HS-27A (cell line): ENCODE measurements at regions not wholly inside any gene's neighbourhood (a gene's known extent, or its start where the extent isn't known, plus 50 kb on each side); places are given as distances from the start of the nearest gene placed in this dataset.

Experiments used
- DNase-seq: peaks from one replicate; pipeline ENCODE4 v3.0.0-alpha.2; 2012; ENCODE audit warnings: low read depth, missing footprints

DNA sequence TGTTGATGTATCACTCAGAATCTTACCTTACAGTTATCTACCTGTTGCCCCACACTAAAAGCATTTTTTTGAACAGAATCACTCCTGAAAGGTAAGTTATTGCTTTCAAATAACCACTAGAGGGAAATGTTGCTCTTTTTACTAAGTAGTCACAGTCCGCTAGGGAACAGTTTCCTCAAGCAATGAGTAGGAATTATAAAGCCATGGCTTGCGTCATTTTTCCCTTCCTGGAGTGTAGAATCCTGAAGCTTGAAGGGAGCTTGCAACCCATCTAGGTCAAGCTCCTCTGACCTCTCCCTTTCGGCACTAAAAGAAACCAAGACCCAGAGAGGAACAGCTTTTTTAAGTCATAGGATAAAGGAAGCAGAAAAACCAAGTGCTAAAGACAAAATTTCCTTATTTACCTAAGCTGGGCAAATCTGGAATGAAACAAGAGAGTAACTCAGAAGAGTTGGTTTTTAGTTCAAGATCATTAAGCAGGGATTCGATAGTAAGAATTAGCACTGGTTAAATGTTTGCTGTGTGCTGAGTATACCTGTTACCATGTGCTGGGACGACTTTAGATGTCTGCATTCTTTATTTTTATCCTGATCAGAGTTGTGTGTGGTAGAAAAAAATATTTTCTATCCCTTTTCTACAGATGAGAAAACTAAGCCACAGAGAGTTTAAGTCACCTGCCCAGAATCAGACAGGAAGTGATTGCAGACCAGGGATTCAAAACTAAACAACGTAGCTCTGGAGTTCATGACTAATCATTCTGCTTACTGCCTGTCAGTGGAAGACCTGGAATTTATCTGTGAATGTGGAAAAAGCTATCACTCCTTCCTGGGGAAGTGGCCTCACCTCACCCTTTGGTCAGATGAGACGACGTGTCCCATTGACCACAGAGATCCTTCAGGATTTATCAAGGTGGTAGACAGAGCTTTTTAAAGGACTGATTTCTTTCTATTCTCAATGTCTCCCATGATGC, 631.5 kb downstream of the RAB28 start:
- DNase-seq = no peak

DNA sequence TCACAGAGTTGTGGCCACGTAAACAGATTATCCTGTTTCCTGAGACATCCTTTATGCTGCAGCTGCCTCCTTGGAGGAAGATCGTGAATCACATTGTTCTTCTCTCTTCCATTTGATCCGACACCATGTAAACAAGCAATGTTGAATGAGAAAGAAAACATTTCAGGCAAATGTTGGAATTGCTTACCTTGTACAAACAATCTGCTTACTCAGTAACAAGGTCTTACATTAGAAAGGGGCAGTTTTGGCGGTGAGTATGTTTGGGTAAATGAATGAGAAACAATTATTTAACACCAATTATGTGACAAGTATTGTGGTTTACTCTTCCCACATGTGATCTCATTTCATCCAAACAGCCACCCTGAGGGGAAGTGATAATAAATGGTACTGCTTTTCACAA, 637.8 kb downstream of the RAB28 start:
- DNase-seq = no peak

DNA sequence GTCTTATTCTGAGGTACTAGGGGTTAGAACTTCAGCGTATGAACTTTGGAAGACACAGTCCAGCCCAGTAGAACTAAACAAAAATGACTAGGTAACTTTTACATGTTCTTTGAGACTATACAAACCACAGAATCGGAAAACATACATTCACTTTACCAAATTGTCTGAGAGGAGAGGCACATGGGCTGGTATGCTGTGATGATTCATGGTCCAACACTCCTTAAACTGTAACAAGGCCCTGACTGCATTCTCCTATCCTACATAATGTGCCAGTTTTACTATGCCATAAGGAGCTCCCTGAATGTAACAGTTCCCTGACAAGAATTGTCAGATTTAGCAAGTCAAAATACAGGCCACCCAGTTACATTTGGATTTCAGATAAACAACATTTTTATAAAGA, 640.0 kb downstream of the RAB28 start:
- DNase-seq = no peak

DNA sequence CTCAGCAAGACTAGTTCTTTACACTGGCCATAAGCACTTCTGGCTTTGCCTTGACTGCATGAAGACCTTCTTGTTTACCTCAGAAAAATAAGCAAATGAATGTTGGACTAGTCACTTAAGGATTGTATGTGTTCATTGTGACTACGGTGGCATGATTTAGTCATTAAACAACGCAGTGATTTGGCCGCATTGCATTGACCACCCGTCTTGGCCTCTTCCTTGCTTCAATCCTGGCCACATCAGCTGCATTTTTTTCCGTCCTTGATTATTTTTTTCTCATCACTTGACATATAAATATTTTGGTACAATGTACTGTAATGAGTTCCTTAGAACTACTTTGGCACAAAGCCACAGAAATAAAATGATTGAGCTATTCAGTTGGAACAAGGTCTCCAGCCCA, 656.2 kb downstream of the RAB28 start:
- DNase-seq = no peak

DNA sequence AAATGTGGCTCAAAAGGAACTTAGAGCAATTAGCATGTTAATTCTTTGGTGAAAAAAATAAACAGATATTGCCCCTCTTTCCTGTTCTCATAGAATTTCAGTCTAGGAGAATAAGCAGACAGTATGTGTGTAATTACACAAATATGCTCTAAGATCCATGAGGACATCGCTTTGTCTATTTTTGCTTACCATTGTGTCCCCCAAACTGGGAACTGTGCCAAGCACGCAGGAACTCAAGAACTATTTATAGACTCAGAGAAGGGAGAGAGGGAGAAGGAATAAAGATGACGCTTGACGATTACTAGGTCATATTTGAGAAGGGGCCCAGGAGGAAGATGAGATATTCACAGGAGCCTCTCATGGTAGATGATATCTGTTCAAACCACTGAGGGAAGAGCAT, 692.6 kb downstream of the RAB28 start:
- DNase-seq = no peak

DNA sequence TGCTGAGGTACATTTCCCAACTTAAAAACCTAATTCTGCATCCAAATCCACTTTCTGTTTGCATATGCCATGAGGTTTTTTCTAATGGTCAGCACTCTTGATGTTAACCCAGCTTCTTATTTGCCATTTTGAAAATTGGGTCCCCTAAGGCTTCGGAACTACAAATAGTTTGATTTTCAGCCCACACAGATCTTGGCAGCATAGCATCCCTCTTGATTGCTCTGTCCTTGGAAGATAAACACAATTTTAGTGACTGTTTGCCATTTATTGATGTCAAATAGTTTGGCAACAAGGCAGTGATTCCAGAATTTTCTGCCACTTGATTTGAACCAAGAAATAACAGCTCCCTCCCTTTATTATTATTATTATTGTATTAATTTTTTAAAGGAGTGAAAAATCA, 696.9 kb downstream of the RAB28 start:
- no peak for DNase-seq

DNA sequence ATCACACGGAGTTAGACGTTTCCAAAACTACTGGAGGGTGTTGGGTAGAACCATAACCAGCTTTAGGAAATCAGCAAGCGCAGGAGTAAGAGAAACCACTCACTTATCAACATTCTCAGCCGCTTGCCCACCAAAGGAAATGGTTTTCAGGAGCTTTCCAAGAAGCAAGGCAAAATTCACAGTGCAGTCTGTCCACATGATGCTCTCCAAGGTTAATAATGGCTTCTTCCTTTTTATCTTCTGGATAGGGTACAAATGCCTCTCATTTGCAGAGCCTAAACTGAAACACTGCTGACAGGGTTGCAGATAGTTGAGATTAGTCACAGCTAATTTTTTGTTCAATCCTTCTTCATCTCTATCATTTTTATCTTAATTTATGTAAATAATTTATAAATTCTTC, 705.4 kb downstream of the RAB28 start:
- no peak for DNase-seq

DNA sequence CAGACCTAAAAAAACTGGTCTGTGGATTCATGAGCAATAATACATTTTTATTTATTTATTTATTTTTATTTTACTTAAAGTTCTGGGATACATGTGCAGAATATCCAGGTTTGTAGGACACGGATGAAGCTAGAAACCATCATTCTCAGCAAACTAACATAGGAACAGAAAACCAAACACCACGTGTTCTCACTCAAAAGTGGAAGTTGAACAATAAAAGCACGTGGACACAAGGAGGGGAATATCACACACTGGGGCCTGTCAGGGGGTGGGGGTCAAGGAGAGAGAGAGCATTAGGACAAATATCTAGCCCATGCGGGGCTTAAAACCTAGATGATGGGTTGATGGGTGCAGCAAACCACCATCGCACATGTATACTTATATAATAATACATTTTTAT, 705.9 kb downstream of the RAB28 start:
- no peak for DNase-seq

DNA sequence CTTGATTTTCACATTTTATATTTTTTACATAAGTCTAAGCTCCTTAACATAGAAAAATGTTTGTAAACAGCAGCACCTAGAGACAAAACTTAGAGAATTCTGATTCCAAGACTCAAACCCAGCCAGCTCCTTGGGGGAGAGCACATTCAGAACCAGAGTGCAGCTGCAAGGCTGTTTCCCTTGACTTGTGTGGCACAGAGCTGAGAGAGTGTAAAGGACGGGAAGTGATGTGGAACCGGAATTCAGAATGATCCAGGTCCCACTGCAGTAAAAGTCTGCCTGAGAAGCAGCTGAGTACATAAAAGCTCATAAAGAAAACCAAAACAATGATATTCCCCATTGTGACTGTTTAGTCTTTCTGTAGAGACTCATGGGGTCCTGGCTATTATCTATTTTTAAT, 713.8 kb downstream of the RAB28 start:
- no peak for DNase-seq

DNA sequence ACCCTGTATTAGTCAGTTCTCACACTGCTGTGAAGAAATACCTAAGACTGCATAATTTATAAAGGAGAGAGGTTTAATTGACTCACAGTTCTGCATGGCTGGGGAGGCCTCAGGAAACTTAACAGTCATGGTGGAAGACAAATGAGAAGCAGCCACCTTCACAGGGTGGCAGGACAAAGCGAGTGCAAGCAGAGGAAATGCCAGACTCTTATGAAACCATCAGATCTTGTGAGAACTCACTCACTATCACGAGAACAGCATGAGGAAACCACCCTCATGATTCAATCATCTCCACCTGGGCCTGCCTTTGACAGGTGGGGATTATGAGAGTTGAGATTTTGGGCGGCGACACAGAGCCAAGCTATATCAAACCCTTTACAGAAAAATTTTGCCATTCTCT, 722.4 kb downstream of the RAB28 start:
- DNase-seq = no peak

DNA sequence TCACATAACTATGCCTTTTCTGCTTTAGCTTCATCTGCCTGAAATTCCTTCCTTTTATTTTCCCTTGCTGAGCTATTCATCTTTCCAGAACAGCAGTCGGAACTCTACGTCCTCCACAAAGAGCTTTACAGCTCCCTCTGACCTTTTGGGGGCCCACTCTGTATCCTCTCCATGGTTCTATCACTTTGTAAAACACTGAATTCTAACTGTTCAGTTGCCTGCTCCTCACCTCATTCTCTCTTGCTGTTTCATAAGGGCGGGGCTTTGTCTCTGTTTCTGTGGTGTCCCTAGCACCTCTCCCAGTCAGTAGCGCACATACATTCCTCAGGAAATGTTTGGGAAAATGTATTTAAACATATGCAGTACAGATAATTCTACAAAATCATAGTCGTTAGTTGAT, 737.0 kb downstream of the RAB28 start:
- DNase-seq = no peak

DNA sequence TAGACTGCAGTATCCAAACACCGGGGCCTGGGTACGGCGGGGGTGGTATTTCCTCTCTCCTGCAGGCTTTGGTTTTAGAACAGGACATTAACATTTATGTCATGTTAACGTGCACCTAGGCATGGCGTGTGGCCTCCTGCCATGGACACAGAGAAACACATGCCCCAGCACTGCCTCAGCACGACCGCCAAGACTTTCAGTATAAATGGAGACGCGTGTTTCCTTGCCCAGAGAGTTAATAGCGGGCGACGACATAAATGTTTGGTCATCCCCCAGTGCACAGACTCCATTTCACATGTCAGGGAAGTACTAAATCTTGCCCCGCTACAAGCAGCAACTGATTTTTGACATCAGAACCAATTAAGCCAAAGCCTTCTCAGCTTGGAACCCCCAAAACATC, 737.9 kb downstream of the RAB28 start:
- no peak for DNase-seq

DNA sequence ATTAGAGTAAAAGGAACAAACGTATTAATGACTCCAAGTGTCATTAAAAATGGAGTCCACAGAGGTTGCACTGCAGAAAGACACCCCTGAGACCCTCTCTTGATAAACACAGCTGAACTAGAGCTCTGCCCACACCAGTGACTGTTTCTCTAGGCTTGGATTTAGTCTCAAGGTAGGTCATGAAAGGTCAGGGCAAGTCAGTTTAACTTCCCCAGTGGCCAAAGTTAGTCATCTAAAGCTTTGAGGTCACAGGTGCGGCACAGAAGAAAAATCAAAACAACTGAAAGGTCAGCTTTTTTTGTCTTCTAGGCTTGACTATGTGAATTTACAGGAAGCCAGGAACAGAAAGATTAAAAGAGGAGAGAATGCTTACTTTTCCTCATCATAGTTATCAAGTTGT, 749.6 kb downstream of the RAB28 start:
- no peak for DNase-seq

DNA sequence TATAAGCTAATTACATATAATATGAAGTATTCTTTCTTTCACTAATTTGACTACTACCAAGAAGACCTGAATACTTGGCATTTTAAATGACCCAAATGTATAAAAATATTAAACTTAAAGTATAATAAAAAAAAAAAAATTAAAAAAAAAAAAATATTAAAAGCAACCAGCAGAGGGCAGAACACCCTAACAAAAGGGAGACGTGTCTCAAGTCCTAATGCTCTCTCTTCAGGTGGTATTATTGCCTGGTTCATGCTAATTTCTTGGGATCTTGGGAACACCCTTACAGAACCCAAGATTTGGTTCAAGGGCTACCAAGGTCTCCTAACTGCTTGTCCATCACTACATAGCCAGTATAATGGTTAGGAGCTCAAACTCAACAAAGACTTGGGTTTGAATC, 754.8 kb downstream of the RAB28 start:
- peak; percentile 0 for DNase-seq

DNA sequence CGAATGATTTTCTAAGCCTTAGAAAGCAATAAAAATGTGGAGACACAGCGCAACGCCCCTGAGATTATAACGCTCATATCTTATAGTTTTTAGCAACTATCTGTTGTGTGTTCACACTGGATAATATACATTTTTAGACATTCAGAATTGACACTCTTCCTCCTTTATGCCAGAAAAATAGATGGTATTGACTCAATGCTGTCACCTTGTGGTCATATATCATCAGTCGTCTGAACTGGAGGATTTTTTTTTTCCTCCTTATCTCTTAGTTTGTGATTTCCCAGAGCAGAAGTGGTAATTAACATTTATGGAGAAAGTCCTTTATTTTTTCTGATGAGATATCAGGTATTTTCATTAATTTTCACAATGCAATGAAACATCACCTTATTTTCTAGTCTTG, 759.6 kb downstream of the RAB28 start:
- no peak for DNase-seq

DNA sequence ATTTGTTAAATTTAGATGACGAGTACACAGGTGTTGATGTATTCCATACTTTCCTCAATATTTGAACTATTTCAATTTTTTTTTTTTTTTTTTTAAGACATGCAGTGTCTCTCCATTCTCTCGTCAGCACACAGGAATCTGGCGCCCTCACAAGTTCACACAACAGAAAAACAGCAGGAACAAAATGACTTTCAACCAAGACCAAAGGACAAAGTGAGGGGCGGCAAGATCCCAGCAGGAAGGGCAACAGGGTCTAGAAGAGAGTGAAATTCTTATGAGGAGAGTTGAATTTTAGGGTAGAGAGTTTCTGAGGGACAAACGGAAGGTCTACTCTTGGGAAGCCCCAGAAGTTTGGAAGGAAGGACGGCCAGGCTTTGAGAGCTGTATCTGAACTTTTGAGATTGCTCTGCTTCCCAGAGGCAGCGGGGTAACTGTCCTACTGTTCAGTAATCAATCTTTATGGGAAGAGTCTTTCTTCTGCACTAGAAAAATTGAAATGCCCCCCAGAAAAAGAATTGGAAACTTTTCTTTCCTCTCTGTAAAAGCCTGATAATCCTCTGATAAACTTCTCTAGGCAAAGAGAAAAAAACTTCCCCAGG, 760.2 kb downstream of the RAB28 start:
- DNase-seq = no peak

DNA sequence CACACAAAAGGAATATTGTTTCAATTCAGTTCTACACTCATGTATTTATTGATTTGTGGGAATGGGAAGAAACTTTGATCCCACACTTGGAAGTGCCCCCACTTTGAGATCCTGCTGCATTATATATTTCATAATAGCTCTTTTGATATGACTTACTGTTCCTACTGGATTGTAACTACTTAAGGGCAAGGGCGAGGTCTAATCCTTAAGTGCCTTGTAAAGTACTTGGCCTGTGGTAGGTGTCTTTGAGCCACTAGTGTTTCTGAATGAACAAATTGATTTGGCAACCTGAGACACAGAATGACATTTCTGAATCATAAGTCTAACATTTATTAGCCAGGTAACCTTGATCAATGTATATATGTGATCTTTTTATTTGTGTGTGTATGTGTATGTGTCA, 767.2 kb downstream of the RAB28 start:
- DNase-seq = no peak

DNA sequence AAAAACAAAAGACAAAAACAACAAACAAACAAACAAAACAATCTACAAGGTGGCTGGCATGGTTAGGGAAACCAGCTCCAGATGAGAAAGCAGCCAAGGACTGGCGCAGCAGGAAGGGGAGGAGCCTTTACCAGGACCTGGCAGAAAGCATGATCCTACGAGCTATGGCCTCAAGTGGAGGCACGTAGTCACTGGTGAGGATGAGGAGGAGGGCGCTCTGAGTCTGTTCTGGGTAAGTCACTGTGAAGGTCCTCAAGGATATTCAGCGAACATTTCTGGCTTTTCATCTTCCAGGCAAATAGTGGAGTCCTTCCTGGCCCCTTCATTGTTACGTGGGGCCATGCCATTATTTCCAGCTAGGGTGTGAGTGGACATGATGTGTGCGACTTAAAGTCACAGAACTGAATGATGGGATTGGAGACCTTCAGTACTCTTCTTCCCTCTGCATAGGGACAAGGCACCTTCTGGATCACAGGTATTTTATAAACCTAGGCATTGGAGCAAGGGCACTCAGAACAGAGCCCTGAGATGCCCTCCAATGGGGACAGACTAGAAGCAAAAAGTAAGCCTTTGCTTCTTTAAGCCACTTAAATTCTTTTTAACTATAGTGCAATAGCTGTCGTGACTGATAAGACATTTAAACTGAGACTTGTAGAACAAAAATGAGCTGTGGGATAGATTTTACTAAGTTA, 771.3 kb downstream of the RAB28 start:
- DNase-seq = no peak

DNA sequence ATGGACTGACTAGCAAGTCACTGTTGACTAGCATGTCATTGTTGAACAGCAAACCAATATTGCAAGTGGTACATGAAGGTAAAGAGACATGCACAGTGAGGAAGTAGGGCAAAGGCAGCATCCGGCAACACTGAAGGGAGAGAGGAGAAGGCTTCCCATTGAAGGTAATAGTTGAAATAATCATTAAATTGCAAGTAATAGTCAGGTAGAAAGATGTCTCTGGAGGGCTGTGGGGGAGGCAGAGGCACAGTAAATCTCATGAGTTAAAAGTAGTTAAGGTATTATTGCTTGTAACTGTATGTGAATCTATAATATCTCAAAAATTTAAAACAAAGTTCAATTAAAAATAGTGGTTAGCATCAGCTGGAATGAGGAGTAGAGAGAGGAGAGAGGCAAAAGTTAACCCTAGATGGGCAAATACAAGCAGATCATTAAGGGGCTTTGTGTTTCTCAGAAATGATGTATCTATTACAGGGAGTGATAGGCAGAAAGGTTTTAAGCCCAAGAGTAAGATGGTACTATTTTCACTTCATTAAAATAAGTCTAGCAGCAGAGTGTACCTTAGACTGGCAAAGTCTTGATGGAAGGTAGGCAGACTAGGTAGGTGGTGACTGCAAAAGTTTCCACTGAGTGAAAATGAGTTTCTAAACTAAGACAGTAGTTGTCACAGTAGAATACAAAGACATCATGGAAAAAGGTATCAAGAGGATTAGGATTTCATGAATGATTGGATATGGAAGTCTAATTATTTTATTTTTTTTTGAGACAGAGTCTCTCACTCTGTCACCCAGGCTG, 776.6 kb downstream of the RAB28 start:
- DNase-seq = no peak

DNA sequence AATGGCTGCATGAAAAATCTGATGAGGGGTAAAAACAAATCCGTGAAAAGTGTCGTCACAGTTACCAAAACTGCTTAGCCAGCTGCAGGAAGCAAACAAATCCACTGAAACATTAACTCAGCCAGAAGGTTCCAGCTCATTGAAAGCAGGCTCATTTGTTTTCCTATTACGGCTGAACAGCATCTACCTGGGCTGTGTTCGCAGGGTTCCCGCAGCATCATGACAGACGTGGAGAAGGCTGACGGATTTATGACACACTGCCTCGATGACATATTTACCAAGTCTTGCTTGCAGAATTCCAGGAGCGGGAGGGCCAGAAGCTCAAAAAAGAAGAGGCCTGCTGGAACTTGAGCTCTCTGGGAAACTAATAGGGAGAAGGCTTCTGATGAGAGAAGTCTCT, 781.1 kb downstream of the RAB28 start:
- no peak for DNase-seq

DNA sequence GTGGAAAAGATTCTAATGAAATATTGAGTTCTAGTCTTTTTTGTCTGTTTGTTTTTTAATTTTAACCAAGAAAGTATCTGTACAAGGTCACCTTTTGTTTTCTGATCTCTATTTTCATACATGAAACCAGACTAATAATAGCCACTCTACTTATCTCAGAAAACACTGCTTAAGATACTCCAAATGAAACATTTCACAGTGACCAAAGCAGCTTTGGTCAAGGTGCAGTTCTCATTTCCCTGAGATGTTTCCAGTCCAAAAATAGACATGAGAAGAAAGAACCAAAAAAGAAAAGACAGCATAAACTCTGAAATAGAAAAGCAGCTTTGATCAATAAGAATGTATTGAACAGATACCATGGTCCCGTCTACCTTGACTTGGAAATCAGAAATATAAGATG, 782.8 kb downstream of the RAB28 start:
- no peak for DNase-seq

DNA sequence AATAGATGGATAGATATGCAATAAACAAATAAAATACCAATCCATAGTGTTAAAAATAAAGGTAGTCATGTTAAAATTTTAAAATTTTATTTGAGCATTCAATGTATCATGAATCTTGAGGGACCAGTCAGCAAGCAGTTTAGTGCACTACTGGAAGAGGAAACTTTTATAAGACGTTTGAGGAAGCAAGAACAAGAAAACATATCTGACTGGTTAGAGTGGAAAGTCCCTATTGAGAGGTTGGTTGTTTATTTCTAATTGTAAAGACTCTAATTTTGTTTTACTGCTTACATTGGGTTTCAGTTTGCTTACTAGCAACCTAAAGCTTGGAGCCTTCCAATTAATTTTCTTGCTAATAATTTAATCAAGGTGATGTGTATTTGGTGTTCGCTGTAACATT, 786.2 kb downstream of the RAB28 start:
- no peak for DNase-seq
